Limb (tissue), 2 donors: ENCODE measurements at regions not wholly inside any gene's neighbourhood (a gene's known extent, or its start where the extent isn't known, plus 50 kb on each side); places are given as distances from the start of the nearest gene placed in this dataset.

Experiments
- DNase-seq, 2 donors: peaks; one replicate each; pipeline ENCODE4 v3.0.0-alpha.2; 2016; ENCODE audit errors: extremely low spot score in 2 of 2

DNA sequence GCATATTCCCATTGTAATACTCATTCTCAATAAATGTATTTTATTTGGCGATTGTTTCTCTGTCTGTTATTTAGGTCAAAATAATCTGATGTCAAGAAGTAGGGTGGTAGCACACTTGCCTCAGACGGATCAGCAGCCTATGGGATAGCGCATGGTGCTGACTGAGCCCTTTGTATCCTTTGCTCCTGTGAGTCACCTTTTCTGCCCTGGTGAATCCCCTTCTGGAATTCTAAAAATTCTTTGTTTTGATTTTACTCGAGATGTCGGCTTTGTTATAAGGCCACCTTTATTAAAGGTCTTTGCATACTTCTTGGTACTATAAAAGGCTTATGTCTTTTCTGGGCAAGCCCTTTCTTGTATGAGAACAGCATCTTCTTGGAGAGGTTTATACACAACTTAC is 1187.8 kb downstream of the CDH9 start:
- DNase-seq, result no peak

DNA sequence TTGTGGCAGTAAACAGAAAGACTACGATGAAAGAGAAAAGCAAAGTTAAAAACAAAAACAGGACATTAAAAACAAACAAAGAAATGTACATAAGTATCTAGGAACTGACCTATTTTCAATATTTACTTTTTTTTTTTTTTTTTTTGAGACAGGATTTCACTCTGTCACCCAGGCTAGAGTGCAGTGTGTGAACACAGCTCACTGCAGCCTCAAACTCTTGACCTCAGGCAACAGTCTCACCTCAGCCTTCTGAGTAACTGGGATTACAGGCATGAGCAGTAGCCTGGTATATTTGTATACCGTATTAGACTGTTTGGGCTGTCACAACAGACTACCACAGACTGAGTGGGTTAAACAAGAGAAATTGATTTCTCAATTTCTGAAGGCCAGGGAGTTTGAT is 1189.1 kb downstream of the CDH9 start:
- no peak for DNase-seq

- DNase-seq, result no peak
These were observed 1178.6 kb upstream of the CDH10 start for GRCh38 chr5:25823330-25823873.
